PC-3 (cell line): ENCODE measurements at regions not wholly inside any gene's neighbourhood (a gene's known extent, or its start where the extent isn't known, plus 50 kb on each side); places are given as distances from the start of the nearest gene placed in this dataset.

Experiments
- ATAC-seq: fragments of 200-7000 bp; cut with Tn5 transposase; 2 replicates; pipeline ENCODE4 v1.9.1; 2020; ENCODE audit warnings: mild to moderate bottlenecking, moderate library complexity
- BruUV-seq: library from RNA; stranded (reverse); fragments of 400-500 nt; replicated peaks from 2 replicates; lab custom pipeline; 2021; lab: Mats Ljungman, UMichigan
- CTCF ChIA-PET: fragments of 300-600 bp; sonication (Branson Sonifier 250); formaldehyde crosslinking; loops from one replicate; lab custom pipeline; 2022; ENCODE audit warnings: antibody characterized with exemption; lab: Charles Lee
- POLR2A ChIA-PET: fragments of 300-600 bp; sonication (Branson Sonifier 250); formaldehyde crosslinking; loops from one replicate; lab custom pipeline; 2022; ENCODE audit warnings: antibody characterized with exemption; ENCODE audit not compliant: unreplicated experiment; lab: Charles Lee
- DNase-seq: peaks from one replicate; pipeline ENCODE4 v3.0.0-alpha.2; 2015
- H2AFZ ChIP-seq: fragments of 300-600 bp; sonication (generic); 2 replicates; pipeline ENCODE4 v1.6.0; 2016; ENCODE audit warnings: antibody characterized with exemption, low read length
- H3F3A ChIP-seq: fragments of 300-600 bp; sonication (generic); one replicate; pipeline ENCODE4 v1.6.0; 2017; ENCODE audit warnings: antibody characterized with exemption, low read length, control low read depth, mild to moderate bottlenecking; ENCODE audit not compliant: unreplicated experiment
- H3K27ac ChIP-seq: fragments of 300-600 bp; sonication (generic); 2 replicates; pipeline ENCODE4 v1.5.1; 2016; ENCODE audit warnings: mild to moderate bottlenecking, low read length
- H3K27me3 ChIP-seq: fragments of 300-600 bp; sonication (generic); 2 replicates; pipeline ENCODE4 v1.6.1; 2016; ENCODE audit warnings: low read length, mixed read lengths
- H3K36me3 ChIP-seq: fragments of 300-600 bp; sonication (generic); 2 replicates; pipeline ENCODE4 v1.6.1; 2016; ENCODE audit warnings: low read depth, mixed run types, low read length, mixed read lengths
- H3K4me1 ChIP-seq: fragments of 300-600 bp; sonication (generic); 2 replicates; pipeline ENCODE4 v1.5.1; 2016; ENCODE audit warnings: low read length; ENCODE audit not compliant: insufficient read depth
- H3K4me2 ChIP-seq: fragments of 300-600 bp; sonication (generic); 2 replicates; pipeline ENCODE4 v1.6.0; 2016; ENCODE audit warnings: low read length
- H3K4me3 ChIP-seq: fragments of 300-600 bp; sonication (generic); 2 replicates; pipeline ENCODE4 v1.5.1; 2016; ENCODE audit warnings: mild to moderate bottlenecking, low read length, mixed read lengths
- H3K79me2 ChIP-seq: fragments of 300-600 bp; sonication (generic); 2 replicates; pipeline ENCODE4 v1.6.1; 2017; ENCODE audit warnings: low read length, mixed read lengths
- H3K9ac ChIP-seq: fragments of 300-600 bp; sonication (generic); 2 replicates; pipeline ENCODE4 v1.6.0; 2016; ENCODE audit warnings: mild to moderate bottlenecking, low read length
- H3K9me2 ChIP-seq: fragments of 300-600 bp; sonication (generic); replicated peaks from 2 replicates; pipeline ENCODE4 v1.6.1; 2016; ENCODE audit warnings: mixed run types, low read length, mixed read lengths
- H3K9me3 ChIP-seq: fragments of 300-600 bp; sonication (generic); 2 replicates; pipeline ENCODE4 v1.6.1; 2016; ENCODE audit warnings: low read length, mixed read lengths
- H4K20me1 ChIP-seq: fragments of 300-600 bp; sonication (generic); 2 replicates; pipeline ENCODE4 v1.6.1; 2016; ENCODE audit warnings: low read length, mixed read lengths
- CTCF ChIP-seq: fragments of 300-600 bp; sonication (generic); conservative IDR thresholded peaks from 2 replicates; pipeline ENCODE4 v1.5.1; 2017; ENCODE audit warnings: antibody characterized with exemption, low read depth, mild to moderate bottlenecking, low read length
- EZH2 ChIP-seq: fragments of 300-600 bp; sonication (generic); IDR thresholded peaks from one replicate; pipeline ENCODE4 v1.6.1; 2017; ENCODE audit warnings: antibody characterized with exemption, mild to moderate bottlenecking, low read length; ENCODE audit not compliant: unreplicated experiment
- EZH2phosphoT487 ChIP-seq: fragments of 300-600 bp; sonication (generic); IDR thresholded peaks from 2 replicates; pipeline ENCODE4 v1.6.1; 2018; ENCODE audit warnings: mild to moderate bottlenecking, antibody characterized with exemption, low read length, borderline replicate concordance
- intact Hi-C: fragments of 100-400 bp; cut with micrococcal nuclease; formaldehyde crosslinking; loops from 2 replicates; pipeline ENCODE4 v1.9.0; 2023

GRCh38 chr4:163948920-163949455 lies 454.5 kb downstream of the TMA16 start:
- no peaks in the 10 kb centered on the region for H3K9me2 ChIP-seq
- ATAC-seq (no peak), DNase-seq (no peak)
- H3K79me2 ChIP-seq = no peaks in the 10 kb centered on the region
- no peak overlapping the region for H3K4me3 ChIP-seq
- no peak for TF ChIP-seq EZH2
- TF ChIP-seq EZH2phosphoT487 = no peak
- no peak for TF ChIP-seq CTCF
- CTCF ChIA-PET = no interaction called here
- no peak overlapping the region for H3K4me2 ChIP-seq
- no peak overlapping the region for H3K27ac ChIP-seq
- H3K36me3 ChIP-seq = no peaks in the 10 kb centered on the region
- H2AFZ ChIP-seq = no peak overlapping the region
- H3K9me3 ChIP-seq = no peaks in the 10 kb centered on the region
- intact Hi-C loops = no loop called here
- POLR2A ChIA-PET = no interaction called here
- no peaks in the 10 kb centered on the region for H3F3A ChIP-seq
- H4K20me1 ChIP-seq = no peaks in the 10 kb centered on the region
- BruUV-seq = no TSS peak
- no peak overlapping the region for H3K9ac ChIP-seq
- no peaks in the 10 kb centered on the region for H3K4me1 ChIP-seq
- no peaks in the 10 kb centered on the region for H3K27me3 ChIP-seq

GRCh38 chr4:163949976-163950601 lies 455.6 kb downstream of the TMA16 start:
- no peak for ATAC-seq

More at GRCh38 chr4:163949976-163950601, 455.6 kb downstream of the TMA16 start:
- H3K36me3 ChIP-seq = no peaks in the 10 kb centered on the region
- H3K4me1 ChIP-seq = no peaks in the 10 kb centered on the region
- no TSS peak for BruUV-seq
- no peaks in the 10 kb centered on the region for H3F3A ChIP-seq
- no peak overlapping the region for H3K9ac ChIP-seq
- H3K9me3 ChIP-seq = no peaks in the 10 kb centered on the region
- H3K9me2 ChIP-seq = no peaks in the 10 kb centered on the region
- no peak overlapping the region for H3K4me3 ChIP-seq
- no peak overlapping the region for H2AFZ ChIP-seq
- DNase-seq = no peak
- no peak overlapping the region for H3K27ac ChIP-seq
- no peaks in the 10 kb centered on the region for H3K27me3 ChIP-seq
- H3K4me2 ChIP-seq = no peak overlapping the region
- ChIA-PET CTCF (no interaction called here), POLR2A (no interaction called here)
- intact Hi-C loops = no loop called here
- no peak for TF ChIP-seq EZH2phosphoT487
- TF ChIP-seq EZH2 = no peak
- no peak for TF ChIP-seq CTCF
- H3K79me2 ChIP-seq = no peaks in the 10 kb centered on the region
- no peaks in the 10 kb centered on the region for H4K20me1 ChIP-seq
